ENCODE measurements at regions not wholly inside any gene's neighbourhood (a gene's known extent, or its start where the extent isn't known, plus 50 kb on each side); places are given as distances from the start of the nearest gene placed in this dataset.
"Not testable (repeated sequence)": the region's sequence is repeated elsewhere in the genome, so short reads cannot be mapped to it uniquely, and the experiment has no call there.

- DNase-seq, result no peak
These were observed 95.6 kb downstream of the VCPKMT start for GRCh38 chr14:50020799-50021198.

GRCh38 chr14:50021261-50022031 lies 94.9 kb downstream of the VCPKMT start:
- no peak for DNase-seq

- DNase-seq, result no peak
These were observed 93.7 kb downstream of the VCPKMT start for GRCh38 chr14:50022661-50023060.

- DNase-seq, result no peak
These were observed 92.5 kb downstream of the VCPKMT start for GRCh38 chr14:50023671-50024490.

GRCh38 chr14:50025073-50025472 lies 91.3 kb downstream of the VCPKMT start:
- DNase-seq, result no peak

GRCh38 chr14:50025776-50026175 lies 90.6 kb downstream of the VCPKMT start:
- DNase-seq, result no peak

- no peak for DNase-seq
These were observed 90.0 kb downstream of the VCPKMT start for GRCh38 chr14:50026396-50026795.

GRCh38 chr14:50027816-50028215 lies 88.6 kb downstream of the VCPKMT start:
- no peak for DNase-seq

- no peak for DNase-seq
These were observed 87.9 kb downstream of the VCPKMT start for GRCh38 chr14:50028458-50028857.

GRCh38 chr14:50030036-50030435 lies 86.3 kb downstream of the VCPKMT start:
- DNase-seq, result peak in 1 of 2 experiments; percentile 3

- DNase-seq, result not testable (repeated sequence)
These were observed 85.5 kb downstream of the VCPKMT start for GRCh38 chr14:50030911-50031310.

GRCh38 chr14:50031602-50032313 lies 84.6 kb downstream of the VCPKMT start:
- no peak for DNase-seq

GRCh38 chr14:50032462-50033167 lies 83.8 kb downstream of the VCPKMT start:
- not testable (repeated sequence) for DNase-seq

- no peak for DNase-seq
These were observed 81.2 kb downstream of the VCPKMT start for GRCh38 chr14:50035214-50035613.

- no peak for DNase-seq
These were observed 80.2 kb downstream of the VCPKMT start for GRCh38 chr14:50036211-50036610.

GRCh38 chr14:50036637-50037036 lies 79.7 kb downstream of the VCPKMT start:
- DNase-seq, result no peak

GRCh38 chr14:50037240-50037639 lies 79.1 kb downstream of the VCPKMT start:
- DNase-seq, result no peak

GRCh38 chr14:50037852-50038251 lies 78.5 kb downstream of the VCPKMT start:
- DNase-seq, result no peak

- DNase-seq, result peak; percentile 86 to 88
These were observed 77.8 kb downstream of the VCPKMT start for GRCh38 chr14:50038398-50039119.

GRCh38 chr14:50039120-50039517 lies 77.3 kb downstream of the VCPKMT start:
- no peak for DNase-seq

- DNase-seq, result peak; percentile 73 to 74
These were observed 76.5 kb downstream of the VCPKMT start for GRCh38 chr14:50039734-50040400.

- peak; percentile 55 to 59 for DNase-seq
These were observed 76.0 kb downstream of the VCPKMT start for GRCh38 chr14:50040401-50040775.
